ENCODE measurements at regions not wholly inside any gene's neighbourhood (a gene's known extent, or its start where the extent isn't known, plus 50 kb on each side); places are given as distances from the start of the nearest gene placed in this dataset.

DNA sequence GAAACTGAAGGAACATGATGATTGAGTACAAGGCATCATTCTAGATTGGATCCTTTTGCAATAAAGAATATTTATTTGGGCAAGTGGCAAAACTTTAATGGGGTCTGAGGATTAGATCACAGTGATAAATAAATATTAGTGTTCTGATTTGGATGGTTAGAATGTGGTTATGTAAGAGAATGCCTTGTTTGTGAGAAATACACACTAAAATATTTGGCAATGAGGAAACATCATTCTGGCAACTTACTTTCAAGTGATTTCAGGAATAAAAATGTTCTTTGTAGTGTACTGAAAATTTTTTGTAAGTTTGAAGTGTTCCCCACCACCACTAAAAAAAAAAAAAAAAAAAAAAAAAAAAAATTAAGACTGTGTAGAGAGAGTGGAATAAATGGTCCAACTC is 185.1 kb upstream of the NEBL start:
- H3K36me3 Mint-ChIP-seq (ENCODE audit: low read depth, unreplicated experiment), result no peaks in the 10 kb centered on the region
- no peak overlapping the region for H3K27ac Mint-ChIP-seq (ENCODE audit: unreplicated experiment)
- no peaks in the 10 kb centered on the region for H3K4me1 Mint-ChIP-seq (ENCODE audit: unreplicated experiment)
- no peaks in the 10 kb centered on the region for H3K9me3 Mint-ChIP-seq (ENCODE audit: unreplicated experiment)
- TF ChIP-seq, protein P1, sequence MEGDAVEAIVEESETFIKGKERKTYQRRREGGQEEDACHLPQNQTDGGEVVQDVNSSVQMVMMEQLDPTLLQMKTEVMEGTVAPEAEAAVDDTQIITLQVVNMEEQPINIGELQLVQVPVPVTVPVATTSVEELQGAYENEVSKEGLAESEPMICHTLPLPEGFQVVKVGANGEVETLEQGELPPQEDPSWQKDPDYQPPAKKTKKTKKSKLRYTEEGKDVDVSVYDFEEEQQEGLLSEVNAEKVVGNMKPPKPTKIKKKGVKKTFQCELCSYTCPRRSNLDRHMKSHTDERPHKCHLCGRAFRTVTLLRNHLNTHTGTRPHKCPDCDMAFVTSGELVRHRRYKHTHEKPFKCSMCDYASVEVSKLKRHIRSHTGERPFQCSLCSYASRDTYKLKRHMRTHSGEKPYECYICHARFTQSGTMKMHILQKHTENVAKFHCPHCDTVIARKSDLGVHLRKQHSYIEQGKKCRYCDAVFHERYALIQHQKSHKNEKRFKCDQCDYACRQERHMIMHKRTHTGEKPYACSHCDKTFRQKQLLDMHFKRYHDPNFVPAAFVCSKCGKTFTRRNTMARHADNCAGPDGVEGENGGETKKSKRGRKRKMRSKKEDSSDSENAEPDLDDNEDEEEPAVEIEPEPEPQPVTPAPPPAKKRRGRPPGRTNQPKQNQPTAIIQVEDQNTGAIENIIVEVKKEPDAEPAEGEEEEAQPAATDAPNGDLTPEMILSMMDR (IDR thresholded peaks at IDR 0.05; ENCODE audit: unreplicated experiment), result no peak
- DNase-seq (ENCODE audit: low spot score), result no peak
- H3K4me3 Mint-ChIP-seq (ENCODE audit: unreplicated experiment), result no peak overlapping the region
- peaks cover 3% of the 10 kb centered on the region for H3K27me3 Mint-ChIP-seq (ENCODE audit: unreplicated experiment)

DNA sequence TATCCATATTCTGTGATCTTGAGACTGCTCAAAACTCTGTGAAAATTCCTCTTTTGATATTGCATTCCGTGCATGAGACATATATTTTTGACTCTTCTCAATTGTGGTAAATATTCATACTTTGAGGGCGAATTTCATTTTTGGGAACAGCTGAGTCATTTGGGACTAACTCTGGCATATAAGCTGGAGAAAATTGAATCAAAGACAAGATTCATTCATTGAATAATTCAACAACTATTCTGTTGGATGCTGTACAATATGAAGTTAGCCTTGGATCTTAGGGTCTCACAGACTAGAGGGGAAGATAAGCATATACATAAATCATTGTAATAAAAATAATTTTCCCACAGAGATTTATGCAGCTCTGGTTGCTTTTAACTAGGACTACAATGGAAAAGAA is 183.2 kb upstream of the NEBL start:
- H3K27me3 Mint-ChIP-seq (ENCODE audit: unreplicated experiment), result peaks cover 3% of the 10 kb centered on the region
- H3K36me3 Mint-ChIP-seq (ENCODE audit: low read depth, unreplicated experiment), result no peaks in the 10 kb centered on the region
- H3K9me3 Mint-ChIP-seq (ENCODE audit: unreplicated experiment), result no peaks in the 10 kb centered on the region
- no peak overlapping the region for H3K4me3 Mint-ChIP-seq (ENCODE audit: unreplicated experiment)
- DNase-seq (ENCODE audit: low spot score), result no peak
- no peaks in the 10 kb centered on the region for H3K4me1 Mint-ChIP-seq (ENCODE audit: unreplicated experiment)
- TF ChIP-seq, protein P1 (IDR thresholded peaks at IDR 0.05; ENCODE audit: unreplicated experiment), result no peak
- H3K27ac Mint-ChIP-seq (ENCODE audit: unreplicated experiment), result no peak overlapping the region

DNA sequence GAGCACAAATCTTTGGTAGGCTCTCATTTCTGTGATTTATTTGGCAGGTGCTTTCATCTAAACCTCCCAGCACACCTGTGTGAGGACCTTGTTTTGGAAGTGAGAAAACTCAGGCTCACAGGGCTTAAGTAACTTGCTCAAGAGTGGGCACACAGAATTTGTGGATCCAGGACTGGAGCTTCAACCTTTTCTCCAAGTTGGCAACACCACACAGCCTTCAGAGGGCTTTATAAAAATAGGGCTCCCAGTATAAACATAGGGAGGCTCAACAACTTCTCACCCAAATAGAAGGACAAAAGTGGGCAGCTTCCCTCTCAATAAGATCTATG is 182.2 kb upstream of the NEBL start:
- DNase-seq (ENCODE audit: low spot score), result no peak
- no peak overlapping the region for H3K27ac Mint-ChIP-seq (ENCODE audit: unreplicated experiment)
- no peak overlapping the region for H3K4me3 Mint-ChIP-seq (ENCODE audit: unreplicated experiment)
- H3K36me3 Mint-ChIP-seq (ENCODE audit: low read depth, unreplicated experiment), result no peaks in the 10 kb centered on the region
- no peaks in the 10 kb centered on the region for H3K9me3 Mint-ChIP-seq (ENCODE audit: unreplicated experiment)
- H3K27me3 Mint-ChIP-seq (ENCODE audit: unreplicated experiment), result peaks cover 3% of the 10 kb centered on the region
- TF ChIP-seq, protein P1 (IDR thresholded peaks at IDR 0.05; ENCODE audit: unreplicated experiment), result no peak
- H3K4me1 Mint-ChIP-seq (ENCODE audit: unreplicated experiment), result no peaks in the 10 kb centered on the region

DNA sequence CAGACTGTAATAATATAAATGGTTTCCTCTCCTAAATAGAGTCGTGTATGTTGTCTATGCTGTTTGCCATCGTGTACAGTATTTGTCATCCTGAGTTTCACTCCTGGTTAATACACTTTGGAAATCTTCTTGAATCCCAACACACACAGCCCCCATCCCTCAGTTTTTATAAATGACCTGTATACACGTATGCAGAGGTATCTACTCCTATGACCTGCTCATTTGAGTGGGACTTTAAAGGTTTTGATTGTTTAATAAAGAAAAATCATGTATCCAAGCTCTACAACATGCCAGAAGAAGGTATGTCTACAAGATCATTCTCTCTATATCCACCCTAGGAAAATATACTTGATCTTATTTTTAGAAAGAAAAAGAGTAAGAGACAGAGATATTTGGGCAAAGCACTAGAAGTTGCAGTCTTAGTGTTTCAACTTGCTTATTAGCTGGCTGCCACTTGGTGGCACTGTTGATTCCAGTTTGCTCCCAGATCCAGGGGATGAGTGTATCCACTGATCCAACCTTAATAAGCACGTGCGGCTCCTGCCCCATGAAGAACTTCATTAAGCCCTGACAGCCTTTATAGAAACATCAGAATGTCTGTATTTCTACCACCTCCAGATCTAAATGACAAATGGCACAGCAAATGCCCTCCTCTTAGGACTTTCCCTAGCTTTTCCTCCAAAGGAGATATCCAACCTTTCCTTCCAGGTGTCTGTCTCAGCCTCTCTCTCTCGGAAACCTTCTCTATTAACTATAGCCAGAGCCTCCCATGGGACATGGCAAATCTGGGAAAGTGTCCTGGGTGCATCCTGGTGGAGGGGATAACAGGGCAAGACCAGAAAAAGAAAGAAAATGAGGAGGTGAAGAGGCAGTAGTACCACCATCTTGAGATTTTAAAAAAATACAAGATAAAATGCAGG is 181.6 kb upstream of the NEBL start:
- H3K27me3 Mint-ChIP-seq (ENCODE audit: unreplicated experiment), result peaks cover 3% of the 10 kb centered on the region
- DNase-seq (ENCODE audit: low spot score), result peak; percentile 68
- H3K36me3 Mint-ChIP-seq (ENCODE audit: low read depth, unreplicated experiment), result no peaks in the 10 kb centered on the region
- H3K9me3 Mint-ChIP-seq (ENCODE audit: unreplicated experiment), result no peaks in the 10 kb centered on the region
- H3K4me3 Mint-ChIP-seq (ENCODE audit: unreplicated experiment), result no peak overlapping the region
- TF ChIP-seq, protein P1 (IDR thresholded peaks at IDR 0.05; ENCODE audit: unreplicated experiment), result peak; percentile 55
- H3K4me1 Mint-ChIP-seq (ENCODE audit: unreplicated experiment), result no peaks in the 10 kb centered on the region
- H3K27ac Mint-ChIP-seq (ENCODE audit: unreplicated experiment), result no peak overlapping the region

DNA sequence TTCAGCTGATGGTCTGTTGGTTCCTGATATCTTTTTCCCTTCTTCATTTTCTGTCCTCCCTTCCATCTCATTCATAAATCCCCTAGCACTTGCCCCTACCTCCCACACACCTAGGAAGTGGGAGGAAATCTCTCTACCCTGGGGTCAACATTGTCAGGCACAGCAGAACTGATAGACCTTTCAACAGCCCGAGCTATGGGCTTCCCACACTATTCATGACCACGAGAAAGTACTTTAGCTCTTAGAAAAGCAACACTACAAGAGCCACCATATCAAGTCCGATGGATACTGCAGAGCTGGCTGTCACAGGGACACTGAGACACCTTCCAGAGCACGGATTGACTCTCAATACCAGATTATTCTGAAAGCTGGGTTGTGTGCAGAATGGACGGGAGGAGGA is 180.6 kb upstream of the NEBL start:
- no peaks in the 10 kb centered on the region for H3K36me3 Mint-ChIP-seq (ENCODE audit: low read depth, unreplicated experiment)
- H3K27me3 Mint-ChIP-seq (ENCODE audit: unreplicated experiment), result peaks cover 3% of the 10 kb centered on the region
- H3K4me1 Mint-ChIP-seq (ENCODE audit: unreplicated experiment), result no peaks in the 10 kb centered on the region
- no peak overlapping the region for H3K27ac Mint-ChIP-seq (ENCODE audit: unreplicated experiment)
- H3K4me3 Mint-ChIP-seq (ENCODE audit: unreplicated experiment), result no peak overlapping the region
- H3K9me3 Mint-ChIP-seq (ENCODE audit: unreplicated experiment), result no peaks in the 10 kb centered on the region
- no peak for DNase-seq (ENCODE audit: low spot score)
- TF ChIP-seq, protein P1 (IDR thresholded peaks at IDR 0.05; ENCODE audit: unreplicated experiment), result no peak
